Testis (tissue), 2 donors: ENCODE measurements at regions not wholly inside any gene's neighbourhood (a gene's known extent, or its start where the extent isn't known, plus 50 kb on each side); places are given as distances from the start of the nearest gene placed in this dataset.

Experiments
- POLR2A ChIP-seq: fragments of 450-650 bp; IDR thresholded peaks from one replicate; pipeline ENCODE4 v1.6.1; 2017; ENCODE audit warnings: antibody characterized with exemption, mild to moderate bottlenecking, moderate library complexity
- TF ChIP-seq, protein P1 (sequence below), 3 experiments: fragments of 450-650 bp in 2 of 3; fragments of 200-600 bp in 1 of 3; sonication (generic) in 1 of 3; IDR thresholded peaks; one replicate each; pipeline ENCODE4 v1.5.1; 2016 to 2019; ENCODE audit warnings: antibody characterized with exemption in 3 of 3, mild to moderate bottlenecking in 2 of 3, moderate library complexity in 1 of 3

DNA sequence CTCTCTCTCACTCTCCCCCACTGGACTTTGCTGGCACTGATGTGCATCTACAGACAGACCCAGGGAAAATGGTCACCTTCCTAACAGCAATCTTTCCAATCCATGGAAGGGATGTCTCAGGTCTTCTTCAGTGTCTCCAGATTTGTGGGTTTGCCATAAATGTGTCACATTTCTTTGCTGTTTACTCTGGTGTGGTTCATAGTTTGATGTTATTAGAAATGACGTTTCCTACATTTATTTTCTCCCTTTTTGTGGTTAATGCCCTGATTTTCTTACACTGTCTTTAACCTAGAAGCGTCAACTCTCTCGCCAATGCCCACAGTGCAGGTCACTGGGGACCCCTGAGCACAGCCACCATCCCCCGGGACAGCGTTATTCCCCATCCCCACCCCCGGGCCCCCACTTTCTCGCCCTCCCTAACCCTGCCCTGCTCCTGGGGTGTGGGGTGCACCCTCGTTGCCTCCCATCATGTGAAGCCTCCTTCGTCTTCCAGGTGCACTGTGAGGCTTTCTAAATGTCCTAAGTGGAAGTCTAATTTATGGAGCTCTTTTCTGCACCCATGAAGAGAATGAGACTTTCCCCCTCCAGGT is 86.5 kb downstream of the YTHDF1 start:
- no peak for TF ChIP-seq POLR2A
- TF ChIP-seq, protein P1, sequence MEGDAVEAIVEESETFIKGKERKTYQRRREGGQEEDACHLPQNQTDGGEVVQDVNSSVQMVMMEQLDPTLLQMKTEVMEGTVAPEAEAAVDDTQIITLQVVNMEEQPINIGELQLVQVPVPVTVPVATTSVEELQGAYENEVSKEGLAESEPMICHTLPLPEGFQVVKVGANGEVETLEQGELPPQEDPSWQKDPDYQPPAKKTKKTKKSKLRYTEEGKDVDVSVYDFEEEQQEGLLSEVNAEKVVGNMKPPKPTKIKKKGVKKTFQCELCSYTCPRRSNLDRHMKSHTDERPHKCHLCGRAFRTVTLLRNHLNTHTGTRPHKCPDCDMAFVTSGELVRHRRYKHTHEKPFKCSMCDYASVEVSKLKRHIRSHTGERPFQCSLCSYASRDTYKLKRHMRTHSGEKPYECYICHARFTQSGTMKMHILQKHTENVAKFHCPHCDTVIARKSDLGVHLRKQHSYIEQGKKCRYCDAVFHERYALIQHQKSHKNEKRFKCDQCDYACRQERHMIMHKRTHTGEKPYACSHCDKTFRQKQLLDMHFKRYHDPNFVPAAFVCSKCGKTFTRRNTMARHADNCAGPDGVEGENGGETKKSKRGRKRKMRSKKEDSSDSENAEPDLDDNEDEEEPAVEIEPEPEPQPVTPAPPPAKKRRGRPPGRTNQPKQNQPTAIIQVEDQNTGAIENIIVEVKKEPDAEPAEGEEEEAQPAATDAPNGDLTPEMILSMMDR (IDR thresholded peaks at IDR 0.05), result no peak
